Lower leg skin (tissue), 4 donors: ENCODE measurements at regions not wholly inside any gene's neighbourhood (a gene's known extent, or its start where the extent isn't known, plus 50 kb on each side); places are given as distances from the start of the nearest gene placed in this dataset.

Experiments used
- DNase-seq, 2 donors: peaks; one replicate each; pipeline ENCODE4 v3.0.0-alpha.2; 2019; ENCODE audit warnings: low spot score in 2 of 2
- H3K4me3 ChIP-seq: fragments of 200-600 bp; sonication (generic); 2 replicates; pipeline ENCODE4 v1.5.1; 2017; ENCODE audit warnings: mild to moderate bottlenecking, low read depth; ENCODE audit not compliant: poor library complexity, severe bottlenecking
- CTCF ChIP-seq, 3 donors: fragments of 450-650 bp; IDR thresholded peaks; one replicate each; pipeline ENCODE4 v1.5.1; 2016; ENCODE audit warnings: antibody characterized with exemption in 3 of 3, mild to moderate bottlenecking in 3 of 3, moderate library complexity in 2 of 3
- POLR2A ChIP-seq, 2 donors: fragments of 450-650 bp; IDR thresholded peaks; one replicate each; pipeline ENCODE4 v1.6.1; 2016 to 2017; ENCODE audit warnings: antibody characterized with exemption in 2 of 2, mild to moderate bottlenecking in 1 of 2, moderate library complexity in 1 of 2
- WGBS, 2 donors: methylation state at CpG; one replicate each; pipeline ENCODE4 v1.1.5; 2018; 5-methylcytosine and 5-hydroxymethylcytosine counted together
- intact Hi-C: fragments of 100-400 bp; cut with DNase I; formaldehyde crosslinking; loops from one replicate; pipeline ENCODE4 v1.15.0; 2023; ENCODE audit warnings: low total_unique reads

- intact Hi-C loops: no loop called here
- DNase-seq: no peak
Observed at GRCh38 chr13:48600374-48601364, 53.1 kb upstream of the CYSLTR2 start.

GRCh38 chr13:48602296-48603016 is 51.3 kb upstream of the CYSLTR2 start:
- intact Hi-C loops: no loop called here
- no peak overlapping the region for H3K4me3 ChIP-seq
- no peak for DNase-seq
- TF ChIP-seq POLR2A (IDR thresholded peaks at IDR 0.05) (no peak), CTCF (IDR thresholded peaks at IDR 0.05) (no peak)
- 70 to 73% methylated on average over 8 of the region's 8 CpGs for WGBS, 2 donors

More at GRCh38 chr13:48600374-48601364, 53.1 kb upstream of the CYSLTR2 start:
- no peak overlapping the region for H3K4me3 ChIP-seq
- TF ChIP-seq POLR2A (IDR thresholded peaks at IDR 0.05) (no peak), CTCF (IDR thresholded peaks at IDR 0.05) (no peak)
- 33 to 37% methylated on average over 5 of the region's 5 CpGs for WGBS, 2 donors

- intact Hi-C loops: no loop called here
- no peak for DNase-seq
- 69 to 77% methylated on average over 2 of the region's 2 CpGs for WGBS, 2 donors
- no peak for TF ChIP-seq CTCF (IDR thresholded peaks at IDR 0.05)
- no peak for TF ChIP-seq POLR2A (IDR thresholded peaks at IDR 0.05)
- H3K4me3 ChIP-seq: no peak overlapping the region
Observed at GRCh38 chr13:48603375-48603774, 50.4 kb upstream of the CYSLTR2 start.
